ENCODE measurements at regions not wholly inside any gene's neighbourhood (a gene's known extent, or its start where the extent isn't known, plus 50 kb on each side); places are given as distances from the start of the nearest gene placed in this dataset.
"Not testable (repeated sequence)": the region's sequence is repeated elsewhere in the genome, so short reads cannot be mapped to it uniquely, and the experiment has no call there.

DNA sequence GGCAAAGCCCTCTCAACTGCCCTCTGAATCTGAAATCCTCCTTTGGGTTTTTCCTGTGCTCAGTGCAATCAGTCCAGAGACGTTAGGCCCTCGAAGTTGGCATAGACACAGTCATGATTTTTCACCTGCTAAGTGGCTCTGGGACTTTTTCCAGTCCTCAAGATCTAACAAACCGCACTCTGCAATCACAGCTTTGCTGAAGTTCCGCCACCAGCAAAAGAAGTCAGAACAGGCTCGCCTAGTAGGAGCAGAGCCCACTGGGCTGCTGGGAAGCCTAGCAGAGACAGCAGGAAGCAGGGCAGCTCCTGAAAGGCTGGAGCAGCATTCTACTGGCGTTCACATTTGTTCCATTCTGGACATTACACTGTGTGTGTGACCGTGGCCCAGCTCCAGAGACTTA, 222.8 kb upstream of the KIF2A start:
- Histone ChIP-seq H3K27me3 (replicated peaks; ENCODE audit: control insufficient read depth, insufficient read depth, low read length) (peaks cover 38% of the 10 kb centered on the region), H3K4me3 (ENCODE audit: low read length) (no peak overlapping the region), H3K4me1 (ENCODE audit: control insufficient read depth, insufficient read depth, low read length) (peaks cover 19% of the 10 kb centered on the region), H3K9ac (ENCODE audit: low read length) (no peak overlapping the region), H3K36me3 (ENCODE audit: control insufficient read depth, insufficient read depth, low read length, severe bottlenecking) (no peaks in the 10 kb centered on the region), H3K9me3 (ENCODE audit: control insufficient read depth, low read length) (no peaks in the 10 kb centered on the region)
- no peak for DNase-seq (ENCODE audit: low read depth)

DNA sequence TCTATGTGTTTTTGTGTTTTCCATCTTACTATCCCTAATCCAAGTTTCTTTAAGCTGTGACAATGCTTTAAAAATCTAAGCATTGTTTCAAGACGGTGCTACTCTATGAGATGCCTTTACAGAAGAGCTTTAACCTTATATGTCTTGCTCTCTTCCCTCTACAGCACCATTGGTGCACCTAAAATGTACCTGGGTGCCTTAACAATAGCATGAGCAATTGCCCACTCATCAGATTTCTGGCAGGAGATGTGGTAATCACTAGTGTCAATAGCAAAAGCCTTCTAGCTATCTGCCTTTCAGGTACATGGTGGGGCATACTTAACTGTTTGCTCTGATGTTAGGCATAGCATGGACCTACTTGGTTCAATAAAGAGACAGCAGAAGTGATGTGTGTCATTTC, 222.3 kb upstream of the KIF2A start:
- DNase-seq (ENCODE audit: low read depth) = no peak
- no peaks in the 10 kb centered on the region for H3K9me3 ChIP-seq (ENCODE audit: control insufficient read depth, low read length)
- no peaks in the 10 kb centered on the region for H3K36me3 ChIP-seq (ENCODE audit: control insufficient read depth, insufficient read depth, low read length, severe bottlenecking)
- H3K4me1 ChIP-seq (ENCODE audit: control insufficient read depth, insufficient read depth, low read length) = peaks cover 19% of the 10 kb centered on the region
- H3K27me3 ChIP-seq (replicated peaks; ENCODE audit: control insufficient read depth, insufficient read depth, low read length) = peaks cover 34% of the 10 kb centered on the region
- H3K9ac ChIP-seq (ENCODE audit: low read length) = no peak overlapping the region
- H3K4me3 ChIP-seq (ENCODE audit: low read length) = no peak overlapping the region

DNA sequence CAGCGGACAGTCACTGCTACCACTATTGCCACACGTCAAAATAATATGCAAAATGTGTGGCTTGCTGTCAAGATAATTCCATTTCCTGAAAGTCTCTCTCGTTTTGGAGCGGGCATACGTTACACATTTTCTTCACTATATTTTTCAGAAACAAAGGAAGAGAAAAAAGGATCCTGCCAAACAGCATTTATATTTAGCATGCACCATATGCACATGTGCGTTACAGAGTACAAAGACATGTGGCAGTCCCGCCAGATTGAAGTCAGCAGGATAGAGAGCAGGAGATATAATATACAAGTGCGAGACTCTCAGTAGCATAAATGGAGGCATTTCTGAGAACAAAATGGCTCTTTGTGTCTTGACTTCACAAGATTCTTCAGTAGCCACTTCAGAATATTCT, 221.6 kb upstream of the KIF2A start:
- Histone ChIP-seq H3K4me3 (ENCODE audit: low read length) (no peak overlapping the region), H3K9me3 (ENCODE audit: control insufficient read depth, low read length) (no peaks in the 10 kb centered on the region), H3K4me1 (ENCODE audit: control insufficient read depth, insufficient read depth, low read length) (peaks cover 19% of the 10 kb centered on the region), H3K9ac (ENCODE audit: low read length) (no peak overlapping the region), H3K36me3 (ENCODE audit: control insufficient read depth, insufficient read depth, low read length, severe bottlenecking) (no peaks in the 10 kb centered on the region), H3K27me3 (replicated peaks; ENCODE audit: control insufficient read depth, insufficient read depth, low read length) (peaks cover 26% of the 10 kb centered on the region)
- DNase-seq (ENCODE audit: low read depth) = no peak

DNA sequence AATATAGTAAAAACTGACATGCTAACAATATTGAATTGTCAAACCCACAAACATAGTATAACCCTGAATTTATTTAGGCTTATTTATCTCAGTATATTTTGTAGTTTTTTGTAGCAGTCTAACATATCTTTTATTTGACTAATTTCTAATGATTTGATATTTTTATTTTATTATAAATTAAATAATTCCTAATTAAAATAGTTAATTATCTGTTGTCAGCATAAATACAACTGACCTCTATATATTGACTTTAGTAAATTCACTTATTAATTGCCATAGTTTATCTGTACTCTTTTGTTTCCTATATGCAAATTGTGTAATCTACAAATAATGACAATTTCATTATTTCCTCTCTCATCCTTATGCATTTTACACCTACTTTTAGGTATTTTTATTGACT, 215.1 kb upstream of the KIF2A start:
- Histone ChIP-seq H3K4me3 (ENCODE audit: low read length) (no peak overlapping the region), H3K36me3 (ENCODE audit: control insufficient read depth, insufficient read depth, low read length, severe bottlenecking) (no peaks in the 10 kb centered on the region), H3K9ac (ENCODE audit: low read length) (no peak overlapping the region), H3K9me3 (ENCODE audit: control insufficient read depth, low read length) (no peaks in the 10 kb centered on the region), H3K27me3 (replicated peaks; ENCODE audit: control insufficient read depth, insufficient read depth, low read length) (no peaks in the 10 kb centered on the region), H3K4me1 (ENCODE audit: control insufficient read depth, insufficient read depth, low read length) (peaks cover 16% of the 10 kb centered on the region)
- DNase-seq (ENCODE audit: low read depth) = no peak

DNA sequence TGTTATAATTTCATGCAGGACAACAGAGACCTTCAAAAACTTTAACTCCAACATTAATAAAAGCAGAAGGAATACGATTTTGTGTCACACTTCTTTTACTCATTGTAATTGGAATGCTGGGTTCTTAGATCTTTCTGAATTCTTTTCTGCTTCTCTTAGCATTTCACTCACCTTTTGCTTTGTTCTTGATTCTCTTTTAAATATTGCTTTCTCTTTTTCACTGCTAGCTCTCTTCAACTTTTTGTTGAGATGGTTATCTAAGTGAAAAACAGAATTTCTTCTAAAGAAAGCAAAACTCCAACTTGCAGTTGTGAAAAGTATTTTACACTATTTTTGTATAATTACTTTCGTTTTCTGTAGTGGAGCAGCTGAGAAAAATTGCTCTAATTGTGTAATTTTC, 212.6 kb upstream of the KIF2A start:
- Histone ChIP-seq H3K36me3 (ENCODE audit: control insufficient read depth, insufficient read depth, low read length, severe bottlenecking) (no peaks in the 10 kb centered on the region), H3K9ac (ENCODE audit: low read length) (peak overlapping the region; percentile 35), H3K27me3 (replicated peaks; ENCODE audit: control insufficient read depth, insufficient read depth, low read length) (peaks cover 5% of the 10 kb centered on the region), H3K4me1 (ENCODE audit: control insufficient read depth, insufficient read depth, low read length) (peaks cover 16% of the 10 kb centered on the region), H3K9me3 (ENCODE audit: control insufficient read depth, low read length) (no peaks in the 10 kb centered on the region), H3K4me3 (ENCODE audit: low read length) (peak overlapping the region; percentile 66)
- no peak for DNase-seq (ENCODE audit: low read depth)

DNA sequence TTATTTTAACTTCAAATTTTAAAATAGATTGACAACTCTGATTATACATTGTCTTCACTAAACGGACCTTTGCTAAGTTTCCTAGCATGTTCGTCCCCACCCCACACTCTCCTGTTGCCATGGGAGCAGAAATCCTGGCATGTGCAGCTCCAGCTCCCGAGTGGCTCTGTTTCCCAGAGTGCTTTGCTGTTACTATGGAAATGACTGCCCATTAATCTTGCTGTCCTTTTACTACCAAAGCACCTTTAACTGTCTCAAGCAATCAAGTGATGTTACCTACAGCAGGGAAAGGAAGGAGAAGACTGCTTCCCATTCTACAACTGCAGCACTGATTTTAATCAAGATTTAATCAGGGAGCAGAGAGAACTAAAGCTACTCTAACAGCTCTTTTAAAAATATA, 212.0 kb upstream of the KIF2A start:
- Histone ChIP-seq H3K4me3 (ENCODE audit: low read length) (peak overlapping the region; percentile 66), H3K9ac (ENCODE audit: low read length) (peak overlapping the region; percentile 35), H3K4me1 (ENCODE audit: control insufficient read depth, insufficient read depth, low read length) (peaks cover 16% of the 10 kb centered on the region), H3K9me3 (ENCODE audit: control insufficient read depth, low read length) (no peaks in the 10 kb centered on the region), H3K36me3 (ENCODE audit: control insufficient read depth, insufficient read depth, low read length, severe bottlenecking) (no peaks in the 10 kb centered on the region), H3K27me3 (replicated peaks; ENCODE audit: control insufficient read depth, insufficient read depth, low read length) (peaks cover 5% of the 10 kb centered on the region)
- DNase-seq (ENCODE audit: low read depth) = peak; percentile 42

DNA sequence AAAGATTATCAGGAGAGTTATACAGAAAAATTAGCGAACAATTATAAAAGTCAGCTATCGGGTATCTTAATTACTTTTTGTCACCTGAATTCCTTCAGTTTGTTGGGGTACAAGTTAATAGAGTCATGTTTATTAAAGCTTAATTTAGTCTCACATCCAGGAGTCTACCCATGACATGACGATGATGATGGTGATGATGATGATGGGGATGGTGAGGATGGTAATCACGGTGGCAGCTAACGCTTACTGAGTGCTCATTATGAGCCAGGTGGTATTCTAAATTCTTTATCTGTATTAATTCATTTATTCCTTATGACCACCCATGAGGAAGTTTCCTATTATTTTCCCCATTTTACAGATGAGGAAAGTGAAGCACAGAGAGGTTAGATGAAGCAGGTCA, 208.6 kb upstream of the KIF2A start:
- Histone ChIP-seq H3K9ac (ENCODE audit: low read length) (no peak overlapping the region), H3K9me3 (ENCODE audit: control insufficient read depth, low read length) (no peaks in the 10 kb centered on the region)
- DNase-seq (ENCODE audit: low read depth) = no peak

DNA sequence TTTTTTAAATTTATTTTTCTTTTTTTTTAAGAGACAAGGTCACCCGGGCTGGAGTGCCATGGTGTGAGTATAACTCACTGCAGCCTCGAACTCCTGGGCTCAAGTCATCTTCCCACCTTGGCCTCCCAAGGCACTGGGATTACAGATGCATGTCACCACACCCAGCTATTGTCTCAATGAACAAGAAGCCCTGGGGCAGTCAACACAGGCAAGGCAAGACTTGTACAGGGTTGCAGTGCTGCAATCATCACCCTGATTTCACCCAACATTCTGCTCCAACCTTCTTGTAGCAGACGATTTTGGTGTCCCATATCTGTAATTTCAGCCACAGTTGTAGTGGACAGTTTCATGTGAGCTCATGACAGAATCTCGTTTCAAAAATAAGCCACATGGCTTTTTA, 205.8 kb upstream of the KIF2A start:
- no peak for DNase-seq (ENCODE audit: low read depth)
- Histone ChIP-seq H3K36me3 (ENCODE audit: control insufficient read depth, insufficient read depth, low read length, severe bottlenecking) (no peaks in the 10 kb centered on the region), H3K9ac (ENCODE audit: low read length) (no peak overlapping the region), H3K4me1 (ENCODE audit: control insufficient read depth, insufficient read depth, low read length) (no peaks in the 10 kb centered on the region), H3K9me3 (ENCODE audit: control insufficient read depth, low read length) (peaks cover 16% of the 10 kb centered on the region), H3K4me3 (ENCODE audit: low read length) (no peak overlapping the region), H3K27me3 (replicated peaks; ENCODE audit: control insufficient read depth, insufficient read depth, low read length) (peaks cover 24% of the 10 kb centered on the region)

More for the DNA sequence above, 208.6 kb upstream of the KIF2A start:
- Histone ChIP-seq H3K27me3 (replicated peaks; ENCODE audit: control insufficient read depth, insufficient read depth, low read length) (peaks cover 18% of the 10 kb centered on the region), H3K4me1 (ENCODE audit: control insufficient read depth, insufficient read depth, low read length) (peaks cover 16% of the 10 kb centered on the region), H3K4me3 (ENCODE audit: low read length) (no peak overlapping the region), H3K36me3 (ENCODE audit: control insufficient read depth, insufficient read depth, low read length, severe bottlenecking) (no peaks in the 10 kb centered on the region)

DNA sequence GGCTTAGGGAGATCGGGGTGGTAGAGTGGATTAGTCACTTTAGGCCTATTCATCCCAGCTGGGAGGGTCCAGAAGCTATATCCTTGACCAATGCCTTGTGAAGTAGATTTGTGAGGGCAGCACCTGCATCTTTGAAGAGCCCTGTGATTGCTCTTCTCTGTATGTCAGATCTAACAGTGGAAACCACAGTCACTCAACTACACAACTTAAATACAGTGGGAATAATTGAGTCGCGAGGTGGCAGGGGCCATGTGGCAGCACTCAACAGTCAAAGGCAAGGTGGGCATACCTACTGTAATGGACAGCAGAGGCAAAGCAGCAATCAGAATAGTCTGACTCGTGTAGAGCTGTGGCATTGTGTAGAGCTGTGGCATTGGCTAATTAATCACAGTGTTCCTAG, 202.1 kb upstream of the KIF2A start:
- not testable (repeated sequence) for H3K9ac ChIP-seq (ENCODE audit: low read length); H3K36me3 ChIP-seq (ENCODE audit: control insufficient read depth, insufficient read depth, low read length, severe bottlenecking); H3K4me1 ChIP-seq (ENCODE audit: control insufficient read depth, insufficient read depth, low read length); DNase-seq (ENCODE audit: low read depth); H3K4me3 ChIP-seq (ENCODE audit: low read length)
- H3K27me3 ChIP-seq (replicated peaks; ENCODE audit: control insufficient read depth, insufficient read depth, low read length) = peaks cover 21% of the 10 kb centered on the region
- peaks cover 16% of the 10 kb centered on the region for H3K9me3 ChIP-seq (ENCODE audit: control insufficient read depth, low read length)

DNA sequence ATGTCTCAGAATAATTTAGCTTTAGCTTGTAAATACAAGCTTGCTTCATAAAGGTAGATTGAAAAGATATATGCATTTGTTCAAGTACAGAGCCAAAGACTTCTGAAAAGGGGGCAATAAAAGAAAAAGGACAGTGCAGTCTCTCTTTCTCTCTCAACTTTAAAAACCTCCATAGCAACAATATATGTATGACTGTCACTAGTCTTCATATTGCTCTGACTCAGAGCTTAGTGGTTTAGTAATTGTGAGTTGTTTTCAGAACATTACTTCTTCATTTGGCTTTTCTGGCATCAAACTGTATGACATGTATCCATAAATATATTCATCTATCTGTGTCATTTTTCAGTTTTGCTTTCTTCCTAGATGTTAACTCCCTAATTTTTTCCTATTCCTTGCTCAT, 194.6 kb upstream of the KIF2A start:
- H3K36me3 ChIP-seq (ENCODE audit: control insufficient read depth, insufficient read depth, low read length, severe bottlenecking) = no peaks in the 10 kb centered on the region
- DNase-seq (ENCODE audit: low read depth) = peak; percentile 45
- peaks cover 5% of the 10 kb centered on the region for H3K4me1 ChIP-seq (ENCODE audit: control insufficient read depth, insufficient read depth, low read length)
- H3K4me3 ChIP-seq (ENCODE audit: low read length) = no peak overlapping the region
- H3K27me3 ChIP-seq (replicated peaks; ENCODE audit: control insufficient read depth, insufficient read depth, low read length) = peaks cover 2% of the 10 kb centered on the region
- no peaks in the 10 kb centered on the region for H3K9me3 ChIP-seq (ENCODE audit: control insufficient read depth, low read length)
- no peak overlapping the region for H3K9ac ChIP-seq (ENCODE audit: low read length)

DNA sequence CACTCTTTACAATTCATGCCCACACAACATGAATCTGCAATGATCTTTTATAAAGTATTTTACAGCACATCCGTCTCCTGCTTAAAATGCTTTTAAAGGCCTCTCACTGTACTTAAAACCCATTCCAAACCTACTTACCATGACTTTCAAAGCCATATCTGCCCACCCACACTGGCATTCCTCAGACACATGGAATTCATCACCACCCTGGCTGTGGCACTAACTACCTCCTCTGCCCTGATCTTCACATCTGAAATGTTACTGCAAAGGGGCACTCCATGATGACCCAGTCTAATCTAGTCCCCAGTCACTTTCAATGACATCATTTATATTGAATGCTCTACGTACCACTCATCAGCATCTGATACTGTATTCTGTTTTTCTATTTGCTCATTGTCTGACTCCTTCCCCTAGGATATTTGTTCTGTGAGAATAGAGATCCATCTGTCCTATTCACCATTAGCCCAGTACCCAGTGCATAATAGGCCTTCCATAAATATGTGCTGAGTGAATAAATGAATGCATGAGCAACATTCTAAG, 193.2 kb upstream of the KIF2A start:
- peak; percentile 64 for DNase-seq (ENCODE audit: low read depth)

DNA sequence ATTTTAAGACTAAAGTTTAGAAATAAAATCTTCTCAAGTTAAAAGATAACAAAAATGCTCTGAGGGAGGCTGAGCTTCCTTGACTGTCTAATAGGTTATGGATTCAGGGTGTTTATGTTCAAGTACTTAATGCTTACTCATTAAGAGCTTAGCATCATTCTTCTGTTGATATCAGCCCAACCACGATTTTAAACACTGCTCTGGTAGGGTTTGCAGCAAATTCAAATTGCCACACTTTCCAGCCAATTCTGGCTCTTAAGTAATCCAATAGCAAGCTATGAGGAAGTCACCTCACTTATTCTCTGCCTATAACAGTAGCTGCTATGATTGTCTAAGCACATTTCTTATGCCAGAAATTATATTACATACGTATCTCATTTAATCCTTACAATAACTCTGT, 191.0 kb upstream of the KIF2A start:
- Histone ChIP-seq H3K9me3 (ENCODE audit: control insufficient read depth, low read length) (no peaks in the 10 kb centered on the region), H3K27me3 (replicated peaks; ENCODE audit: control insufficient read depth, insufficient read depth, low read length) (peaks cover 16% of the 10 kb centered on the region), H3K4me1 (ENCODE audit: control insufficient read depth, insufficient read depth, low read length) (peaks cover 5% of the 10 kb centered on the region), H3K36me3 (ENCODE audit: control insufficient read depth, insufficient read depth, low read length, severe bottlenecking) (no peaks in the 10 kb centered on the region), H3K4me3 (ENCODE audit: low read length) (no peak overlapping the region), H3K9ac (ENCODE audit: low read length) (no peak overlapping the region)
- DNase-seq (ENCODE audit: low read depth) = no peak

More for the DNA sequence above, 193.2 kb upstream of the KIF2A start:
- Histone ChIP-seq H3K9me3 (ENCODE audit: control insufficient read depth, low read length) (no peaks in the 10 kb centered on the region), H3K4me1 (ENCODE audit: control insufficient read depth, insufficient read depth, low read length) (peaks cover 5% of the 10 kb centered on the region), H3K4me3 (ENCODE audit: low read length) (no peak overlapping the region), H3K36me3 (ENCODE audit: control insufficient read depth, insufficient read depth, low read length, severe bottlenecking) (no peaks in the 10 kb centered on the region), H3K9ac (ENCODE audit: low read length) (no peak overlapping the region), H3K27me3 (replicated peaks; ENCODE audit: control insufficient read depth, insufficient read depth, low read length) (peaks cover 3% of the 10 kb centered on the region)

Measured in adipocyte (in vitro differentiated cells).